Osteoblast (primary cell): ENCODE measurements at regions not wholly inside any gene's neighbourhood (a gene's known extent, or its start where the extent isn't known, plus 50 kb on each side); places are given as distances from the start of the nearest gene placed in this dataset.

Source experiments
- DNase-seq: peaks from one replicate; pipeline ENCODE4 v3.0.0; 2011; ENCODE audit warnings: low spot score, mixed read lengths; ENCODE audit not compliant: insufficient read length; ENCODE audit errors: missing footprints
- H2AFZ ChIP-seq: 2 replicates; pipeline ENCODE4 v1.6.0; 2011; ENCODE audit warnings: mild to moderate bottlenecking, low read length
- H3K27ac ChIP-seq: 2 replicates; pipeline ENCODE4 v1.5.1; 2011; ENCODE audit warnings: mild to moderate bottlenecking, low read depth, low read length, moderate library complexity
- H3K27me3 ChIP-seq: 2 replicates; pipeline ENCODE4 v1.6.0; 2012; ENCODE audit warnings: mild to moderate bottlenecking, control low read depth, inconsistent platforms, low read length, moderate library complexity; ENCODE audit not compliant: insufficient read depth
- H3K36me3 ChIP-seq: 2 replicates; pipeline ENCODE4 v1.5.1; 2011; ENCODE audit warnings: mild to moderate bottlenecking, low read length, control low read depth, moderate library complexity; ENCODE audit not compliant: insufficient read depth
- H3K4me1 ChIP-seq: 2 replicates; pipeline ENCODE4 v1.5.1; 2011; ENCODE audit warnings: mild to moderate bottlenecking, low read length, control low read depth, moderate library complexity; ENCODE audit not compliant: insufficient read depth
- H3K4me2 ChIP-seq: 2 replicates; pipeline ENCODE4 v1.6.0; 2011; ENCODE audit warnings: mild to moderate bottlenecking, low read length; ENCODE audit not compliant: insufficient read depth
- H3K4me3 ChIP-seq: fragments of 200-600 bp; sonication (generic); 3 replicates; pipeline ENCODE4 v1.5.1; 2012; ENCODE audit warnings: mild to moderate bottlenecking, low read length, inconsistent platforms; ENCODE audit not compliant: insufficient read depth
- H3K79me2 ChIP-seq: 2 replicates; pipeline ENCODE4 v1.6.0; 2012; ENCODE audit warnings: mild to moderate bottlenecking, low read length, control low read depth, inconsistent platforms; ENCODE audit not compliant: insufficient read depth
- H3K9me3 ChIP-seq: 2 replicates; pipeline ENCODE4 v1.5.1; 2011; ENCODE audit warnings: low read depth, low read length, control low read depth
- H4K20me1 ChIP-seq: 2 replicates; pipeline ENCODE4 v1.6.0; 2012; ENCODE audit warnings: mild to moderate bottlenecking, low read length, control low read depth; ENCODE audit not compliant: insufficient read depth
- CTCF ChIP-seq: IDR thresholded peaks from 2 replicates; pipeline ENCODE4 v1.5.1; 2011; ENCODE audit warnings: mild to moderate bottlenecking, low read depth, low read length, moderate library complexity; ENCODE audit errors: extremely low read depth

- Histone ChIP-seq H3K79me2 (no peaks in the 10 kb centered on the region), H3K27ac (no peak overlapping the region), H3K9me3 (no peaks in the 10 kb centered on the region), H3K4me2 (no peak overlapping the region), H3K4me3 (no peak overlapping the region), H4K20me1 (no peaks in the 10 kb centered on the region), H2AFZ (peak overlapping the region; percentile 35), H3K4me1 (no peaks in the 10 kb centered on the region), H3K36me3 (no peaks in the 10 kb centered on the region), H3K27me3 (no peaks in the 10 kb centered on the region)
- TF ChIP-seq CTCF = no peak
- no peak for DNase-seq
Measured at GRCh38 chr3:147903026-147903425, 493.9 kb downstream of the ZIC1 start.

DNA sequence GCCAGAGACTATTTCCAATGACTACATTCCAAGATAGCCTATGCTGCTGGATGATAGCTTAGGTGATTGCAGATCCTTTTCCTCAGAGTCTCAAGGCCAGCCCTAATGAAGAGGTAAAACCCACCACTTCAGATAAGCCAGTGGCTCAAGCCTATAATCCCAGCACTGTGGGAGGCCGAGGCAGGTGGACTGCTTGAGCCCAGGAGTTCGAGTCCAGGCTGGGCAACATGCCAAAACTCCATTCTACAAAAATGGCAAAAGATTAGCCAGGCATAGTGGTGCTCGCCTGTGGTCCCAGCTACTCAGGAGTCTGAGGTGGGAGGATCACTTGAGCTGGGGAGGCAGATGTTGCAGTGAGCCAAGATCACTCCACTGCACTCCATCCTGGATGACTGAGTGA is 495.3 kb downstream of the ZIC1 start:
- no peak overlapping the region for H3K27ac ChIP-seq
- no peak overlapping the region for H3K4me3 ChIP-seq
- no peaks in the 10 kb centered on the region for H4K20me1 ChIP-seq
- no peak overlapping the region for H2AFZ ChIP-seq
- no peaks in the 10 kb centered on the region for H3K36me3 ChIP-seq
- no peaks in the 10 kb centered on the region for H3K27me3 ChIP-seq
- no peaks in the 10 kb centered on the region for H3K9me3 ChIP-seq
- H3K4me1 ChIP-seq = no peaks in the 10 kb centered on the region
- no peak overlapping the region for H3K4me2 ChIP-seq
- no peaks in the 10 kb centered on the region for H3K79me2 ChIP-seq
- no peak for TF ChIP-seq CTCF
- no peak for DNase-seq

GRCh38 chr3:147906285-147906684 is 497.1 kb downstream of the ZIC1 start:
- peak; percentile 75 for DNase-seq
- no peak overlapping the region for H3K4me3 ChIP-seq
- no peaks in the 10 kb centered on the region for H3K4me1 ChIP-seq
- H3K36me3 ChIP-seq = no peaks in the 10 kb centered on the region
- no peaks in the 10 kb centered on the region for H3K79me2 ChIP-seq
- no peaks in the 10 kb centered on the region for H3K27me3 ChIP-seq
- no peak overlapping the region for H2AFZ ChIP-seq
- no peaks in the 10 kb centered on the region for H3K9me3 ChIP-seq
- no peak overlapping the region for H3K4me2 ChIP-seq
- no peak overlapping the region for H3K27ac ChIP-seq
- no peak for TF ChIP-seq CTCF
- no peaks in the 10 kb centered on the region for H4K20me1 ChIP-seq

DNA sequence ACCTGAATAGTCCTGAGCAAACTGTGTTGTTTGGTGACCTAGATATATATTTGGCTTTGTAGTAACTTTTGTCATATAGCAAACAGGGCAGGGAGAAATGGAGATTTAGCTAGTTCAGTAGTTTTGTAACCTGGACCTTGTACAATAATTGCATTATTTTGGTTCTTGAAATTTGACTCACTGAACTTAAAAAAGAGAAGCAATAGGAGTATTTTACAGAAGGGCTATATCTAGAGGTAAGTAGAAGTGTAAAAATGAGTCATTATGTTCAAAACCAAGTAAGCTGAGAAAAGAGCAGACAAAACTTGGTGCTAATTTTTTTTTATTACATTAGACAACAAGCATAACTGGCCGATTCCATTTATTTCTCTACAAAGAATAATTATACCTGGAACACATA is 505.4 kb downstream of the ZIC1 start:
- Histone ChIP-seq H3K27ac (peak overlapping the region; percentile 67), H3K9me3 (no peaks in the 10 kb centered on the region), H3K4me3 (peak overlapping the region; percentile 51), H2AFZ (peak overlapping the region; percentile 50), H3K27me3 (no peaks in the 10 kb centered on the region), H3K4me1 (peaks cover 3% of the 10 kb centered on the region), H3K36me3 (no peaks in the 10 kb centered on the region), H4K20me1 (no peaks in the 10 kb centered on the region), H3K4me2 (peak overlapping the region; percentile 76), H3K79me2 (no peaks in the 10 kb centered on the region)
- TF ChIP-seq CTCF = no peak
- no peak for DNase-seq
